ENCODE measurements at regions not wholly inside any gene's neighbourhood (a gene's known extent, or its start where the extent isn't known, plus 50 kb on each side); places are given as distances from the start of the nearest gene placed in this dataset.

GRCh38 chr6:106855117-106855516 lies 119.4 kb downstream of the CD24 start:
- no peak overlapping the region for H3K27ac ChIP-seq (ENCODE audit: insufficient read depth, low read length)
- H3K9ac ChIP-seq (ENCODE audit: insufficient read depth, low read length): no peak overlapping the region

GRCh38 chr6:106849676-106850332 lies 124.7 kb downstream of the CD24 start:
- Histone ChIP-seq H3K4me1 (ENCODE audit: control insufficient read depth, extremely low read depth, insufficient read depth, low read length) (no peaks in the 10 kb centered on the region), H3K79me2 (ENCODE audit: control insufficient read depth, insufficient read depth, low read length) (no peaks in the 10 kb centered on the region), H3K36me3 (ENCODE audit: control insufficient read depth, insufficient read depth, low read length) (no peaks in the 10 kb centered on the region), H3K4me3 (replicated peaks in 1 of 4; ENCODE audit: control extremely low read depth in 1 of 4, insufficient read depth in 1 of 4, low read depth in 3 of 4, low read length in 4 of 4) (no peak overlapping the region), H3K27ac (ENCODE audit: insufficient read depth, low read length) (no peak overlapping the region), H2AFZ (ENCODE audit: low read length) (no peak overlapping the region), H3K27me3 (ENCODE audit: control insufficient read depth, insufficient read depth, low read length) (no peaks in the 10 kb centered on the region), H3K4me2 (ENCODE audit: extremely low read depth, insufficient read depth, low read length) (no peak overlapping the region), H3K9me3 (ENCODE audit: control insufficient read depth, insufficient read depth, low read depth, low read length) (no peaks in the 10 kb centered on the region), H4K20me1 (ENCODE audit: control insufficient read depth, extremely low read depth, insufficient read depth, low read length) (no peaks in the 10 kb centered on the region), H3K9ac (ENCODE audit: insufficient read depth, low read length) (no peak overlapping the region)
- TF ChIP-seq, protein P1, sequence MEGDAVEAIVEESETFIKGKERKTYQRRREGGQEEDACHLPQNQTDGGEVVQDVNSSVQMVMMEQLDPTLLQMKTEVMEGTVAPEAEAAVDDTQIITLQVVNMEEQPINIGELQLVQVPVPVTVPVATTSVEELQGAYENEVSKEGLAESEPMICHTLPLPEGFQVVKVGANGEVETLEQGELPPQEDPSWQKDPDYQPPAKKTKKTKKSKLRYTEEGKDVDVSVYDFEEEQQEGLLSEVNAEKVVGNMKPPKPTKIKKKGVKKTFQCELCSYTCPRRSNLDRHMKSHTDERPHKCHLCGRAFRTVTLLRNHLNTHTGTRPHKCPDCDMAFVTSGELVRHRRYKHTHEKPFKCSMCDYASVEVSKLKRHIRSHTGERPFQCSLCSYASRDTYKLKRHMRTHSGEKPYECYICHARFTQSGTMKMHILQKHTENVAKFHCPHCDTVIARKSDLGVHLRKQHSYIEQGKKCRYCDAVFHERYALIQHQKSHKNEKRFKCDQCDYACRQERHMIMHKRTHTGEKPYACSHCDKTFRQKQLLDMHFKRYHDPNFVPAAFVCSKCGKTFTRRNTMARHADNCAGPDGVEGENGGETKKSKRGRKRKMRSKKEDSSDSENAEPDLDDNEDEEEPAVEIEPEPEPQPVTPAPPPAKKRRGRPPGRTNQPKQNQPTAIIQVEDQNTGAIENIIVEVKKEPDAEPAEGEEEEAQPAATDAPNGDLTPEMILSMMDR (conservative IDR thresholded peaks at IDR 0.05 in 1 of 2, IDR thresholded peaks at IDR 0.05 in 1 of 2; ENCODE audit: low read depth in 1 of 2, low read length in 2 of 2): no peak
- no peak for TF ChIP-seq EZH2 (IDR thresholded peaks at IDR 0.05; ENCODE audit: low read length, missing control alignments)
- DNase-seq (ENCODE audit: low read depth in 2 of 2): no peak

More at GRCh38 chr6:106855117-106855516, 119.4 kb downstream of the CD24 start:
- H3K4me1 ChIP-seq (ENCODE audit: control insufficient read depth, extremely low read depth, insufficient read depth, low read length): no peaks in the 10 kb centered on the region
- no peak for DNase-seq (ENCODE audit: low read depth in 2 of 2)
- H3K4me2 ChIP-seq (ENCODE audit: extremely low read depth, insufficient read depth, low read length): no peak overlapping the region
- H3K79me2 ChIP-seq (ENCODE audit: control insufficient read depth, insufficient read depth, low read length): no peaks in the 10 kb centered on the region
- TF ChIP-seq, protein P1 (conservative IDR thresholded peaks at IDR 0.05 in 1 of 2, IDR thresholded peaks at IDR 0.05 in 1 of 2; ENCODE audit: low read depth in 1 of 2, low read length in 2 of 2): no peak
- no peak for TF ChIP-seq EZH2 (IDR thresholded peaks at IDR 0.05; ENCODE audit: low read length, missing control alignments)
- no peaks in the 10 kb centered on the region for H4K20me1 ChIP-seq (ENCODE audit: control insufficient read depth, extremely low read depth, insufficient read depth, low read length)
- H3K36me3 ChIP-seq (ENCODE audit: control insufficient read depth, insufficient read depth, low read length): no peaks in the 10 kb centered on the region
- H3K4me3 ChIP-seq (replicated peaks in 1 of 4; ENCODE audit: control extremely low read depth in 1 of 4, insufficient read depth in 1 of 4, low read depth in 3 of 4, low read length in 4 of 4): no peak overlapping the region
- H3K9me3 ChIP-seq (ENCODE audit: control insufficient read depth, insufficient read depth, low read depth, low read length): no peaks in the 10 kb centered on the region
- H3K27me3 ChIP-seq (ENCODE audit: control insufficient read depth, insufficient read depth, low read length): no peaks in the 10 kb centered on the region
- H2AFZ ChIP-seq (ENCODE audit: low read length): no peak overlapping the region

DNA sequence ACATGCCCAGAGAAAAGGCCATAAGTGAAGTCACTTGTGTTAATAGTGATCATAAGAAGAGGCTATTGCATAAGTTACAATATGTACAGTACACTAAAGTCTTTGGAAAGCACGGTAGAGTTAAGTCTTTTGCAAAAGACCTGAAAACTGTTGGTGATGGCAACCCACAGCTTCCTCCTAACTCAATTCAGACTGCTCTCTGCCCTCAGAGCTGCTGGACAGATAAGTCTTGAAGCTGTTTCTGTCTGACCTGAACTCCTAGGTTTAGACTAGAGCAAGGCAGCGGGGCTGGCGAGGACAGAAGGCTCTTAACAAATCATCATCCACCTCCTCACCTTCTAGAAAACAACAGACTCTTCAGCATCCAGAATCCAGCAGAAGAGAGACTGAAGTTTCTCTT lies 125.4 kb downstream of the CD24 start:
- no peaks in the 10 kb centered on the region for H3K9me3 ChIP-seq (ENCODE audit: control insufficient read depth, insufficient read depth, low read depth, low read length)
- H3K4me1 ChIP-seq (ENCODE audit: control insufficient read depth, extremely low read depth, insufficient read depth, low read length): no peaks in the 10 kb centered on the region
- H3K4me3 ChIP-seq (replicated peaks in 1 of 4; ENCODE audit: control extremely low read depth in 1 of 4, insufficient read depth in 1 of 4, low read depth in 3 of 4, low read length in 4 of 4): no peak overlapping the region
- no peak for DNase-seq (ENCODE audit: low read depth in 2 of 2)
- H4K20me1 ChIP-seq (ENCODE audit: control insufficient read depth, extremely low read depth, insufficient read depth, low read length): no peaks in the 10 kb centered on the region
- no peaks in the 10 kb centered on the region for H3K36me3 ChIP-seq (ENCODE audit: control insufficient read depth, insufficient read depth, low read length)
- TF ChIP-seq, protein P1 (conservative IDR thresholded peaks at IDR 0.05 in 1 of 2, IDR thresholded peaks at IDR 0.05 in 1 of 2; ENCODE audit: low read depth in 1 of 2, low read length in 2 of 2): no peak
- no peak for TF ChIP-seq EZH2 (IDR thresholded peaks at IDR 0.05; ENCODE audit: low read length, missing control alignments)
- H3K27ac ChIP-seq (ENCODE audit: insufficient read depth, low read length): no peak overlapping the region
- no peak overlapping the region for H3K4me2 ChIP-seq (ENCODE audit: extremely low read depth, insufficient read depth, low read length)
- no peaks in the 10 kb centered on the region for H3K79me2 ChIP-seq (ENCODE audit: control insufficient read depth, insufficient read depth, low read length)
- no peak overlapping the region for H2AFZ ChIP-seq (ENCODE audit: low read length)
- no peak overlapping the region for H3K9ac ChIP-seq (ENCODE audit: insufficient read depth, low read length)
- H3K27me3 ChIP-seq (ENCODE audit: control insufficient read depth, insufficient read depth, low read length): no peaks in the 10 kb centered on the region
